ENCODE measurements at regions not wholly inside any gene's neighbourhood (a gene's known extent, or its start where the extent isn't known, plus 50 kb on each side); places are given as distances from the start of the nearest gene placed in this dataset.
"Not testable (repeated sequence)": the region's sequence is repeated elsewhere in the genome, so short reads cannot be mapped to it uniquely, and the experiment has no call there.

DNA sequence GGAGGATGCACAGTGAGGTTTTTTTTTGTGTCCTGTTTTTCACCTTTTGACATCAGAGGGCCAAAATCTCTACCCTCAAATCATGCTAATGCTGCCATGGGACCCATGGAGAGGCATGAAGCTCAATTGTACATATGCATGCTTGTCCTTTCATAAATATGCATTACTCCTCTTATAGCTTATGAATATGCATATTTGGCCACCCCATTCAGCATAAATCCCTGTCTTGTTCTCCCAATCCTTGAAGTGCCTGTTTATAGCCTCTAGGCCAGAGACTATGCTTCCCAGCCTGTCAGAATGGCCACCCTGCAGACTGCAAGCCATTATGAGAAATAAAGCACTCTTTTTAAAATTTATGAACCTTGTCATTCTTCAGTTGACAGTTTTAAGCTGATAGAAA lies 696.4 kb upstream of the ZNF804A start:
- Histone ChIP-seq H3K27me3 (ENCODE audit: control insufficient read depth, insufficient read depth, low read length) (no peaks in the 10 kb centered on the region), H3K36me3 (ENCODE audit: control insufficient read depth, insufficient read depth, low read length) (no peaks in the 10 kb centered on the region), H3K4me3 (ENCODE audit: low read depth, low read length) (no peak overlapping the region)
- POLR2A ChIA-PET, result no interaction called here
- TF ChIP-seq, protein P1, sequence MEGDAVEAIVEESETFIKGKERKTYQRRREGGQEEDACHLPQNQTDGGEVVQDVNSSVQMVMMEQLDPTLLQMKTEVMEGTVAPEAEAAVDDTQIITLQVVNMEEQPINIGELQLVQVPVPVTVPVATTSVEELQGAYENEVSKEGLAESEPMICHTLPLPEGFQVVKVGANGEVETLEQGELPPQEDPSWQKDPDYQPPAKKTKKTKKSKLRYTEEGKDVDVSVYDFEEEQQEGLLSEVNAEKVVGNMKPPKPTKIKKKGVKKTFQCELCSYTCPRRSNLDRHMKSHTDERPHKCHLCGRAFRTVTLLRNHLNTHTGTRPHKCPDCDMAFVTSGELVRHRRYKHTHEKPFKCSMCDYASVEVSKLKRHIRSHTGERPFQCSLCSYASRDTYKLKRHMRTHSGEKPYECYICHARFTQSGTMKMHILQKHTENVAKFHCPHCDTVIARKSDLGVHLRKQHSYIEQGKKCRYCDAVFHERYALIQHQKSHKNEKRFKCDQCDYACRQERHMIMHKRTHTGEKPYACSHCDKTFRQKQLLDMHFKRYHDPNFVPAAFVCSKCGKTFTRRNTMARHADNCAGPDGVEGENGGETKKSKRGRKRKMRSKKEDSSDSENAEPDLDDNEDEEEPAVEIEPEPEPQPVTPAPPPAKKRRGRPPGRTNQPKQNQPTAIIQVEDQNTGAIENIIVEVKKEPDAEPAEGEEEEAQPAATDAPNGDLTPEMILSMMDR (IDR thresholded peaks at IDR 0.05; ENCODE audit: insufficient read depth, low read depth, low read length), result no peak
- CTCF ChIA-PET, result no interaction called here
- no peak for DNase-seq (ENCODE audit: low read depth)

DNA sequence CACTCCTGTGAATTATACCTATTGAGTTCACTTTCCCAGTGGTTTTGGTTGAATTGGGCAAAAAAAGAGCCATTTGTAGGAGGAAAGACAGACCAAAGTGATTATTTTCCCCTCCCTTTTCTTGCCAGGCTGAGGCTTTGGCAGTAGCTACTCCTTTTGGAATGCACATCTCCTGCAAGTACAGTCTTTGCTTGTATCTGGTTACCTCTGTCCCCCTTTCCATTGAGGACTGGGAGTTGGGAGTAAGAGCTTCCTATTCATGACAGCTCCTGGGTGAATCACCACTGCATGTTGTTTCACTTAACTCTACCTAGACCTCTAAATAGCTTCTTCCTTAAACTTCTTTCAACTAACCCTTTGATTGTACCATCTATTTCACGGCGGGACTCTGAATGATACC lies 695.3 kb upstream of the ZNF804A start:
- DNase-seq (ENCODE audit: low read depth), result no peak
- CTCF ChIA-PET, result interaction anchor here (1.1 kb wide), 1 partner anchor 10 kb away, joined by 3 read pairs; no protein-coding TSS in a partner anchor

DNA sequence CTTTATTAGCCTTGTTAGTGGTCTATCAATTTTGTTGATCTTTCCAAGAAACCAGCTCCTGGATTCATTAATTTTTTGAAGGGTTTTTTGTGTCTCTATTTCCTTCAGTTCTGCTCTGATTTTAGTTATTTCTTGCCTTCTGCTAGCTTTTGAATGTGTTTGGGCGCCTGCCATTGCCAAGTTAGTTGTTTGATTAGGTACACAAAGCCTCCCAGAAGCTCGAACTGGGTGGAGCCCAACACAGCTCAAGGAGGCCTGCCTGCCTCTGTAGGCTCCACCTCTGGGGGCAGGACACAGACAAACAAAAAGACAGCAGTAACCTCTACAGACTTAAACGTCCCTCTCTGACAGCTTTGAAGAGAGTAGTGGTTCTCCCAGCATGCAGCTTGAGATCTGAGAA lies 682.3 kb upstream of the ZNF804A start:
- H3K4me3 ChIP-seq (ENCODE audit: low read depth, low read length); H3K27me3 ChIP-seq (ENCODE audit: control insufficient read depth, insufficient read depth, low read length); POLR2A ChIA-PET; H3K36me3 ChIP-seq (ENCODE audit: control insufficient read depth, insufficient read depth, low read length); DNase-seq (ENCODE audit: low read depth); CTCF ChIA-PET: not testable (repeated sequence)

More for the DNA sequence above, 695.3 kb upstream of the ZNF804A start:
- H3K27me3 ChIP-seq (ENCODE audit: control insufficient read depth, insufficient read depth, low read length), result no peaks in the 10 kb centered on the region
- POLR2A ChIA-PET, result no interaction called here
- H3K36me3 ChIP-seq (ENCODE audit: control insufficient read depth, insufficient read depth, low read length), result no peaks in the 10 kb centered on the region
- H3K4me3 ChIP-seq (ENCODE audit: low read depth, low read length), result no peak overlapping the region
- TF ChIP-seq, protein P1 (IDR thresholded peaks at IDR 0.05; ENCODE audit: insufficient read depth, low read depth, low read length), result no peak

DNA sequence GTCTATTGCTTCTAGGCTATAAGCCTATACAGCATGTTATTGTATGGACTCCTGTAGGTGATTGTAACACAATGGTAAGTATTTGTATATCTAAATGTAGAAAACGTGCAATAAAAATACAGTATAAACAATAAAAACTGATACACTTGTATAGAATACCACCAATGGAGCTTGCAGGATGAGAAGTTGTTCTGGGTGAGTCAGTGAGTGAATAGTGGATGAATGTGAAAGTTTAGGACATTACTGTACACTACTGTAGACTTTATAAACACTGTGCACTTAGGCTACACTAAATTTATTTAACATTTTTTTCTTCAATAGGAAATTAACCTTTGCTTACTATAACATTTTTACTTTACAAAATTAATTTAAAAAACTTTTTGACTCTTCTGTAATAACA lies 679.2 kb upstream of the ZNF804A start:
- no peaks in the 10 kb centered on the region for H3K27me3 ChIP-seq (ENCODE audit: control insufficient read depth, insufficient read depth, low read length)
- H3K4me3 ChIP-seq (ENCODE audit: low read depth, low read length), result no peak overlapping the region
- POLR2A ChIA-PET, result no interaction called here
- H3K36me3 ChIP-seq (ENCODE audit: control insufficient read depth, insufficient read depth, low read length), result no peaks in the 10 kb centered on the region
- DNase-seq (ENCODE audit: low read depth), result no peak
- CTCF ChIA-PET, result no interaction called here
- TF ChIP-seq, protein P1 (IDR thresholded peaks at IDR 0.05; ENCODE audit: insufficient read depth, low read depth, low read length), result no peak

DNA sequence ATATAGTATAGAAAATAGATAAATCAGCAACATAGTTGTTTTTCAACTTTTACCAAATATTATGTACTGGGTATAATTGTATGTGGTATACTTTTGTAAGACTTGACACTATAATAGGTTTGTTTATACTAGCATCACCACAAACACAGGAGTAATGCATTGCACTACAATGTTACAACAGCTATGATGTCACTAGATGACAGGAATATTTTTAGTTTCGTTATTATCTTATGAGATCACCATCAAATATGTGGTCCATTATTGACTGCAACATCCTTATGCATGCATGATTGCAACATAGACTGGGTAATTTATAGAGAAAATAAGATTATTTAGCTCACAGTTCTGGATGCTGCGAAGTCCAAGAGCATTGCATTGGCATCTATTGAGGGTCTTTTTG lies 678.4 kb upstream of the ZNF804A start:
- no peaks in the 10 kb centered on the region for H3K36me3 ChIP-seq (ENCODE audit: control insufficient read depth, insufficient read depth, low read length)
- TF ChIP-seq, protein P1 (IDR thresholded peaks at IDR 0.05; ENCODE audit: insufficient read depth, low read depth, low read length), result no peak
- H3K27me3 ChIP-seq (ENCODE audit: control insufficient read depth, insufficient read depth, low read length), result no peaks in the 10 kb centered on the region
- H3K4me3 ChIP-seq (ENCODE audit: low read depth, low read length), result no peak overlapping the region
- ChIA-PET CTCF (no interaction called here), POLR2A (no interaction called here)
- no peak for DNase-seq (ENCODE audit: low read depth)

DNA sequence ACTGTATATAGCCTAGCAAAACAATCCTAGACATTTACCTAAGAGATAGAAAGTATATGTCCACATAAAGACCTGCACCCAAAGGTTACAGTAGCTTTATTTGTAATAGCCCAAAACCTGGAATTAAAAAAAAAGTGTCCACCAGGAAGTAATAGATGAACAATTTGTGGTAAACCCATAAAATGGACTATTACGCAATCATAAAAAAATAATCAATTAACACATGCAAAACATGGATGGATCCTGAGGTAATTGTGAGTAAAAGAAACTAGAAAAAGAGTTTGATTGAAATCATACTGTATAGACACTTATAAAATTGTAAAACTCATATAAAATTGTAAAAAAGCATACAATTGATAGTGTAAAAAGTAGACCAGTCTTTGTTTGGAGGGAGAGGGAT lies 673.0 kb upstream of the ZNF804A start:
- DNase-seq (ENCODE audit: low read depth), result no peak
- H3K27me3 ChIP-seq (ENCODE audit: control insufficient read depth, insufficient read depth, low read length), result no peaks in the 10 kb centered on the region
- H3K36me3 ChIP-seq (ENCODE audit: control insufficient read depth, insufficient read depth, low read length), result no peaks in the 10 kb centered on the region
- POLR2A ChIA-PET, result no interaction called here
- TF ChIP-seq, protein P1 (IDR thresholded peaks at IDR 0.05; ENCODE audit: insufficient read depth, low read depth, low read length), result no peak
- CTCF ChIA-PET, result no interaction called here
- H3K4me3 ChIP-seq (ENCODE audit: low read depth, low read length), result no peak overlapping the region

Data from BJ (cell line).